ENCODE measurements at regions not wholly inside any gene's neighbourhood (a gene's known extent, or its start where the extent isn't known, plus 50 kb on each side); places are given as distances from the start of the nearest gene placed in this dataset.

GRCh38 chr18:67154979-67155378, 361.5 kb downstream of the DSEL start:
- H3K9me3 ChIP-seq: no peaks in the 10 kb centered on the region
- intact Hi-C loops (cut with DNase I): no loop called here
- no peak overlapping the region for H3K4me3 ChIP-seq
- H3K27ac ChIP-seq: no peak overlapping the region
- TF ChIP-seq POLR2A (IDR thresholded peaks at IDR 0.05): no peak
- TF ChIP-seq CTCF (IDR thresholded peaks at IDR 0.05): no peak
- no peaks in the 10 kb centered on the region for H3K4me1 ChIP-seq
- WGBS, 2 donors: 93 to 99% methylated on average over 3 of the region's 3 CpGs
- no peaks in the 10 kb centered on the region for H3K36me3 ChIP-seq (replicated peaks in 1 of 2; ENCODE audit: insufficient read depth in 1 of 2, low read depth in 2 of 2)
- ATAC-seq: no peak
- H3K27me3 ChIP-seq: no peaks in the 10 kb centered on the region
- no peak for DNase-seq

GRCh38 chr18:67151366-67151765, 365.2 kb downstream of the DSEL start:
- no peaks in the 10 kb centered on the region for H3K36me3 ChIP-seq (replicated peaks in 1 of 2; ENCODE audit: insufficient read depth in 1 of 2, low read depth in 2 of 2)
- TF ChIP-seq CTCF (IDR thresholded peaks at IDR 0.05) (no peak), POLR2A (IDR thresholded peaks at IDR 0.05) (no peak)
- DNase-seq (no peak), ATAC-seq (no peak)
- H3K27ac ChIP-seq: no peak overlapping the region
- no peaks in the 10 kb centered on the region for H3K9me3 ChIP-seq
- H3K4me3 ChIP-seq: no peak overlapping the region
- intact Hi-C loops (cut with DNase I): no loop called here
- H3K27me3 ChIP-seq: no peaks in the 10 kb centered on the region
- H3K4me1 ChIP-seq: no peaks in the 10 kb centered on the region
- 74 to 82% methylated on average over 6 of the region's 6 CpGs for WGBS, 2 donors

GRCh38 chr18:67145586-67146292, 370.8 kb downstream of the DSEL start:
- intact Hi-C loops (cut with DNase I): no loop called here
- H3K27me3 ChIP-seq: no peaks in the 10 kb centered on the region
- peak; percentile 66 for ATAC-seq
- DNase-seq: no peak
- 56 to 57% methylated on average over 9 of the region's 9 CpGs for WGBS, 2 donors
- no peak overlapping the region for H3K27ac ChIP-seq
- H3K36me3 ChIP-seq (replicated peaks in 1 of 2; ENCODE audit: insufficient read depth in 1 of 2, low read depth in 2 of 2): no peaks in the 10 kb centered on the region
- H3K4me3 ChIP-seq: no peak overlapping the region
- peaks cover 6% of the 10 kb centered on the region for H3K4me1 ChIP-seq
- no peaks in the 10 kb centered on the region for H3K9me3 ChIP-seq
- TF ChIP-seq POLR2A (IDR thresholded peaks at IDR 0.05) (no peak), CTCF (IDR thresholded peaks at IDR 0.05) (no peak)

GRCh38 chr18:67144329-67144728, 372.2 kb downstream of the DSEL start:
- no peak for ATAC-seq
- Histone ChIP-seq H3K27ac (no peak overlapping the region), H3K27me3 (no peaks in the 10 kb centered on the region), H3K4me3 (no peak overlapping the region), H3K36me3 (replicated peaks in 1 of 2; ENCODE audit: insufficient read depth in 1 of 2, low read depth in 2 of 2) (no peaks in the 10 kb centered on the region), H3K9me3 (no peaks in the 10 kb centered on the region), H3K4me1 (peaks cover 6% of the 10 kb centered on the region)
- no peak for DNase-seq
- TF ChIP-seq CTCF (IDR thresholded peaks at IDR 0.05) (no peak), POLR2A (IDR thresholded peaks at IDR 0.05) (no peak)
- intact Hi-C loops (cut with DNase I): no loop called here
- 87 to 90% methylated on average over 4 of the region's 4 CpGs for WGBS, 2 donors

GRCh38 chr18:67143028-67143427, 373.5 kb downstream of the DSEL start:
- ATAC-seq: no peak
- H3K4me3 ChIP-seq: no peak overlapping the region
- peaks cover 6% of the 10 kb centered on the region for H3K4me1 ChIP-seq
- H3K27ac ChIP-seq: no peak overlapping the region
- H3K27me3 ChIP-seq: no peaks in the 10 kb centered on the region
- DNase-seq: no peak
- no peak for TF ChIP-seq POLR2A (IDR thresholded peaks at IDR 0.05)
- TF ChIP-seq CTCF (IDR thresholded peaks at IDR 0.05): no peak
- no peaks in the 10 kb centered on the region for H3K9me3 ChIP-seq
- 47 to 57% methylated on average over 5 of the region's 5 CpGs for whole genome bisulfite sequencing, 2 donors
- H3K36me3 ChIP-seq (replicated peaks in 1 of 2; ENCODE audit: insufficient read depth in 1 of 2, low read depth in 2 of 2): no peaks in the 10 kb centered on the region
- intact Hi-C loops (cut with DNase I): no loop called here
